Kidney tubule cell (primary cell): ENCODE measurements at regions not wholly inside any gene's neighbourhood (a gene's known extent, or its start where the extent isn't known, plus 50 kb on each side); places are given as distances from the start of the nearest gene placed in this dataset.
"Not testable (repeated sequence)": the region's sequence is repeated elsewhere in the genome, so short reads cannot be mapped to it uniquely, and the experiment has no call there.

ENCODE experiments used
- DNase-seq: peaks from one replicate; pipeline ENCODE4 v3.0.0-alpha.2; 2018; ENCODE audit warnings: low spot score

- DNase-seq = no peak
Measured at GRCh38 chr5:115469904-115470516, 74.6 kb downstream of the FEM1C start.

GRCh38 chr5:115467628-115468027 lies 76.9 kb downstream of the FEM1C start:
- no peak for DNase-seq

- no peak for DNase-seq
Measured at GRCh38 chr5:115465431-115465830, 79.1 kb downstream of the FEM1C start.

GRCh38 chr5:115463983-115464382 lies 80.6 kb downstream of the FEM1C start:
- DNase-seq = no peak

- peak; percentile 94 for DNase-seq
Measured at GRCh38 chr5:115461506-115462290, 82.9 kb downstream of the FEM1C start.

- DNase-seq = no peak
Measured at GRCh38 chr5:115461093-115461492, 83.5 kb downstream of the FEM1C start.

- peak; percentile 95 for DNase-seq
Measured at GRCh38 chr5:115460472-115460871, 84.1 kb downstream of the FEM1C start.

- DNase-seq = no peak
Measured at GRCh38 chr5:115459855-115460341, 84.7 kb downstream of the FEM1C start.

GRCh38 chr5:115458416-115458815 lies 86.2 kb downstream of the FEM1C start:
- DNase-seq = no peak

- DNase-seq = peak; percentile 95
Measured at GRCh38 chr5:115458003-115458409, 86.6 kb downstream of the FEM1C start.

GRCh38 chr5:115457571-115457970 lies 87.0 kb downstream of the FEM1C start:
- peak; percentile 70 for DNase-seq

GRCh38 chr5:115456539-115457040 lies 88.0 kb downstream of the FEM1C start:
- peak; percentile 5 for DNase-seq

- no peak for DNase-seq
Measured at GRCh38 chr5:115456056-115456455, 88.5 kb downstream of the FEM1C start.

- DNase-seq = peak; percentile 71
Measured at GRCh38 chr5:115455301-115455707, 89.3 kb downstream of the FEM1C start.

- DNase-seq = peak; percentile 78
Measured at GRCh38 chr5:115453391-115454095, 91.0 kb downstream of the FEM1C start.

GRCh38 chr5:115452536-115453235 lies 91.9 kb downstream of the FEM1C start:
- DNase-seq = peak; percentile 76

GRCh38 chr5:115452083-115452482 lies 92.5 kb downstream of the FEM1C start:
- DNase-seq = no peak

- peak; percentile 77 for DNase-seq
Measured at GRCh38 chr5:115450741-115451140, 93.8 kb downstream of the FEM1C start.

- not testable (repeated sequence) for DNase-seq
Measured at GRCh38 chr5:115448630-115449029, 95.9 kb downstream of the FEM1C start.

- DNase-seq = peak; percentile 55
Measured at GRCh38 chr5:115440782-115441451, 103.7 kb downstream of the FEM1C start.

- no peak for DNase-seq
Measured at GRCh38 chr5:115439639-115440038, 104.9 kb downstream of the FEM1C start.
